Lung (tissue), 11 donors: ENCODE measurements at regions not wholly inside any gene's neighbourhood (a gene's known extent, or its start where the extent isn't known, plus 50 kb on each side); places are given as distances from the start of the nearest gene placed in this dataset.

ENCODE experiments used
- ATAC-seq: fragments of 200-7000 bp; cut with Tn5 transposase; one replicate; pipeline ENCODE4 v1.9.1; 2020; ENCODE audit warnings: moderate number of reproducible peaks; ENCODE audit not compliant: insufficient read depth, low FRiP score
- DNase-seq, 3 donors: peaks; one replicate each; pipeline ENCODE4 v3.0.0-alpha.2; 2013 to 2017
- H3K27ac ChIP-seq, 2 donors: one replicate each; pipeline ENCODE4 v1.5.1; 2013; ENCODE audit warnings: mild to moderate bottlenecking in 2 of 2, moderate library complexity in 2 of 2, control low read depth in 1 of 2, inconsistent platforms in 1 of 2, low read depth in 1 of 2, low read length in 1 of 2
- H3K27me3 ChIP-seq, 3 donors: one replicate each; pipeline ENCODE4 v1.5.1; 2013; ENCODE audit warnings: low read length in 2 of 3; ENCODE audit not compliant: control insufficient read depth in 3 of 3, insufficient read depth in 3 of 3
- H3K36me3 ChIP-seq, 4 donors: one replicate each; pipeline ENCODE4 v1.5.1; 2013; ENCODE audit warnings: low read length in 4 of 4, mild to moderate bottlenecking in 1 of 4, moderate library complexity in 1 of 4; ENCODE audit not compliant: control insufficient read depth in 4 of 4, insufficient read depth in 4 of 4
- H3K4me1 ChIP-seq, 5 donors: one replicate each; pipeline ENCODE4 v1.5.1; 2013; ENCODE audit warnings: low read length in 5 of 5, mild to moderate bottlenecking in 2 of 5, moderate library complexity in 1 of 5; ENCODE audit not compliant: control insufficient read depth in 5 of 5, insufficient read depth in 5 of 5
- H3K4me3 ChIP-seq: one replicate; pipeline ENCODE4 v1.5.1; 2013; ENCODE audit warnings: mild to moderate bottlenecking, control low read depth, moderate library complexity
- H3K9ac ChIP-seq, 2 donors: one replicate each; pipeline ENCODE4 v1.5.1; 2013; ENCODE audit warnings: low read length in 2 of 2, control low read depth in 1 of 2; ENCODE audit not compliant: insufficient read depth in 1 of 2
- H3K9me3 ChIP-seq, 4 donors: one replicate each; pipeline ENCODE4 v1.5.1; 2013; ENCODE audit warnings: low read length in 3 of 4, mild to moderate bottlenecking in 1 of 4, moderate library complexity in 1 of 4; ENCODE audit not compliant: control insufficient read depth in 4 of 4, insufficient read depth in 3 of 4
- CTCF ChIP-seq: IDR thresholded peaks from 2 replicates; pipeline ENCODE4 v1.5.1; 2012; ENCODE audit warnings: mild to moderate bottlenecking; ENCODE audit errors: control extremely low read depth, extremely low read depth
- WGBS, 2 donors: extraction: QIAGEN DNeasy Blood & Tissue Kit; methylation state at CpG; one replicate each; pipeline ENCODE4 v1.1.7; 2013; 5-methylcytosine and 5-hydroxymethylcytosine counted together
- donor health status: control.
- donor health status: control.
- donor health status: Bipolar disorder and iron deficiency.
- donor health status: healthy.
- donor health status: DM: yes; HTN: yes; CAD: no.

GRCh38 chr10:8235253-8236027 is 181.0 kb downstream of the GATA3 start:
- ATAC-seq: no peak
- no peak overlapping the region for H3K9ac ChIP-seq
- H3K9me3 ChIP-seq: no peaks in the 10 kb centered on the region
- DNase-seq: no peak
- TF ChIP-seq CTCF: no peak
- H3K4me3 ChIP-seq: no peak overlapping the region
- peaks cover 0 to 2% (median 0%) of the 10 kb centered on the region in 3 donors for H3K27me3 ChIP-seq
- 86 to 91% methylated on average over 24 to 25 of the region's 25 CpGs for WGBS, 2 donors
- H3K36me3 ChIP-seq: no peaks in the 10 kb centered on the region
- no peak overlapping the region for H3K27ac ChIP-seq
- H3K4me1 ChIP-seq: peaks cover 0 to 5% (median 0%) of the 10 kb centered on the region in 5 donors

- Histone ChIP-seq H3K9ac (no peak overlapping the region), H3K27ac (no peak overlapping the region), H3K9me3 (no peaks in the 10 kb centered on the region), H3K4me1 (peaks cover 0 to 5% (median 0%) of the 10 kb centered on the region in 5 donors), H3K36me3 (no peaks in the 10 kb centered on the region), H3K4me3 (no peak overlapping the region), H3K27me3 (no peaks in the 10 kb centered on the region)
- WGBS, 2 donors: 25 to 51% methylated on average over 7 of the region's 7 CpGs
- ATAC-seq: no peak
- TF ChIP-seq CTCF: no peak
- DNase-seq: no peak
These were observed 184.5 kb downstream of the GATA3 start for GRCh38 chr10:8238986-8239385.

GRCh38 chr10:8240861-8241260 is 186.4 kb downstream of the GATA3 start:
- no peaks in the 10 kb centered on the region for H3K27me3 ChIP-seq
- TF ChIP-seq CTCF: no peak
- DNase-seq (no peak), ATAC-seq (no peak)
- H3K27ac ChIP-seq: no peak overlapping the region
- WGBS, 2 donors: 84 to 87% methylated on average over 2 of the region's 2 CpGs
- H3K4me1 ChIP-seq: peaks cover 0 to 5% (median 0%) of the 10 kb centered on the region in 5 donors
- H3K9me3 ChIP-seq: no peaks in the 10 kb centered on the region
- H3K9ac ChIP-seq: no peak overlapping the region
- no peak overlapping the region for H3K4me3 ChIP-seq
- no peaks in the 10 kb centered on the region for H3K36me3 ChIP-seq
